ELF-1 (cell line): ENCODE measurements at regions not wholly inside any gene's neighbourhood (a gene's known extent, or its start where the extent isn't known, plus 50 kb on each side); places are given as distances from the start of the nearest gene placed in this dataset.
"Not testable (repeated sequence)": the region's sequence is repeated elsewhere in the genome, so short reads cannot be mapped to it uniquely, and the experiment has no call there.

Experiments
- DNase-seq: peaks from one replicate; pipeline ENCODE4 v3.0.0-alpha.2; 2016; ENCODE audit warnings: low read depth, low spot score

- not testable (repeated sequence) for DNase-seq
These were observed 712.5 kb upstream of the ZNF608 start for GRCh38 chr5:125458949-125459348.

- no peak for DNase-seq
These were observed 715.2 kb upstream of the ZNF608 start for GRCh38 chr5:125461641-125462072.

- no peak for DNase-seq
These were observed 717.1 kb upstream of the ZNF608 start for GRCh38 chr5:125463466-125464092.

- DNase-seq: no peak
These were observed 718.5 kb upstream of the ZNF608 start for GRCh38 chr5:125464847-125465432.

- DNase-seq: no peak
These were observed 719.3 kb upstream of the ZNF608 start for GRCh38 chr5:125465703-125466102.

- no peak for DNase-seq
These were observed 720.8 kb upstream of the ZNF608 start for GRCh38 chr5:125467222-125467621.

- no peak for DNase-seq
These were observed 724.0 kb upstream of the ZNF608 start for GRCh38 chr5:125470280-125470902.

- DNase-seq: no peak
These were observed 730.6 kb upstream of the ZNF608 start for GRCh38 chr5:125476901-125477585.

- DNase-seq: no peak
These were observed 731.1 kb upstream of the ZNF608 start for GRCh38 chr5:125477586-125477975.

GRCh38 chr5:125478599-125478998 lies 732.2 kb upstream of the ZNF608 start:
- DNase-seq: no peak

GRCh38 chr5:125480911-125481310 lies 734.5 kb upstream of the ZNF608 start:
- no peak for DNase-seq

- no peak for DNase-seq
These were observed 735.3 kb upstream of the ZNF608 start for GRCh38 chr5:125481506-125482465.

- no peak for DNase-seq
These were observed 737.2 kb upstream of the ZNF608 start for GRCh38 chr5:125483609-125484008.

GRCh38 chr5:125484272-125484741 lies 737.9 kb upstream of the ZNF608 start:
- DNase-seq: no peak

- DNase-seq: peak; percentile 31
These were observed 738.6 kb upstream of the ZNF608 start for GRCh38 chr5:125484742-125485641.

GRCh38 chr5:125485771-125486170 lies 739.3 kb upstream of the ZNF608 start:
- DNase-seq: no peak

- DNase-seq: no peak
These were observed 740.2 kb upstream of the ZNF608 start for GRCh38 chr5:125486634-125487033.

- no peak for DNase-seq
These were observed 740.8 kb upstream of the ZNF608 start for GRCh38 chr5:125487231-125487630.

GRCh38 chr5:125487652-125488051 lies 741.2 kb upstream of the ZNF608 start:
- DNase-seq: not testable (repeated sequence)

- DNase-seq: no peak
These were observed 742.7 kb upstream of the ZNF608 start for GRCh38 chr5:125489146-125489545.
